ENCODE measurements at regions not wholly inside any gene's neighbourhood (a gene's known extent, or its start where the extent isn't known, plus 50 kb on each side); places are given as distances from the start of the nearest gene placed in this dataset.

DNA sequence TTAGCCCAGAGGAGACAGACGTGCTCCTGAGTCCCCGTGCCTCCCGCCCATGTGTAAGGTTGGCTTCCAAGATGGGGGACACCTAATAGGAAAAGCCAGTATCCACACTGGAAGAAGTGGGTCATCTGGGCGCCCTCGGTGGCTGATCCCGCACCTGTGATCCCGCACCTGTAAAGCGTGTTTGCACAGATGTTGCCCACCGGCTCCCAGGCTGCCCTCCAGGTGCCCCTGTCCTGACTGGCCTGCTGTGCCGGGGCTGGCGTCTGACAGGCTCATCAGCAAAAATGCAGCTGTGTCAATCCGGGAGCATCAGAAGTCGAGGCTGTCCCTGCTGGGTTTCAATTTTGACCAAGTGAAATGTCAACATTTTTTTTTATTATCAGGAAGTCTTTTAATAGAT, 88.5 kb downstream of the IRX1 start:
- Histone ChIP-seq H3K4me3 (ENCODE audit: low read depth, low read length) (no peak overlapping the region), H2AFZ (ENCODE audit: low read length, unreplicated experiment) (no peak overlapping the region), H3K4me1 (ENCODE audit: control insufficient read depth, insufficient read depth, low read length, unreplicated experiment) (no peaks in the 10 kb centered on the region), H3K79me2 (ENCODE audit: control insufficient read depth, insufficient read depth, low read length, unreplicated experiment) (no peaks in the 10 kb centered on the region), H3K36me3 (ENCODE audit: insufficient read depth, low read length) (no peaks in the 10 kb centered on the region), H3K27ac (ENCODE audit: low read depth, low read length) (no peak overlapping the region), H3K27me3 (ENCODE audit: insufficient read depth, low read length) (no peaks in the 10 kb centered on the region)

- no peak overlapping the region for H3K27ac ChIP-seq (ENCODE audit: low read depth, low read length)
- no peak overlapping the region for H2AFZ ChIP-seq (ENCODE audit: low read length, unreplicated experiment)
- no peaks in the 10 kb centered on the region for H3K27me3 ChIP-seq (ENCODE audit: insufficient read depth, low read length)
- no peaks in the 10 kb centered on the region for H3K79me2 ChIP-seq (ENCODE audit: control insufficient read depth, insufficient read depth, low read length, unreplicated experiment)
- H3K4me3 ChIP-seq (ENCODE audit: low read depth, low read length): no peak overlapping the region
- H3K4me1 ChIP-seq (ENCODE audit: control insufficient read depth, insufficient read depth, low read length, unreplicated experiment): no peaks in the 10 kb centered on the region
- H3K36me3 ChIP-seq (ENCODE audit: insufficient read depth, low read length): no peaks in the 10 kb centered on the region
Observed at GRCh38 chr5:3684771-3685354, 89.2 kb downstream of the IRX1 start.

DNA sequence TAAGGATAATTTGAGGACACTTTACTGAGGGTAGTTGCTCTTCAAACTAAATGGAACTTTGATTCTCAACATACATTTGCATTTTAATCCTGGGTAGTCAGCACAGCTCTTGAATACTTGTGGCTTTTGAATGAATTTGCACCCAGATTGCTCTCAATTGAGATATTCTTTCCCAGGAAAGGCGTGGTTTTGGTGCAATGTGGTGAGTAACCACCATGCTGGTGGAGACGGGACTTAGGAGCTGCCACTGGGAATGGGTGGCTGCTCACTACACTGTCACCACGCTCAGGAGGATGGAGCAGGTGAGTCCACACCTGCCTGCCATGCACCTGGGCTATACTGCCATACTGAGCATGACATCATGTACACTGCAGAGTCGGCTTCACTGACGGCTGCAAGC, 99.2 kb downstream of the IRX1 start:
- H3K4me3 ChIP-seq (ENCODE audit: low read depth, low read length): no peak overlapping the region
- H3K4me1 ChIP-seq (ENCODE audit: control insufficient read depth, insufficient read depth, low read length, unreplicated experiment): no peaks in the 10 kb centered on the region
- no peak overlapping the region for H2AFZ ChIP-seq (ENCODE audit: low read length, unreplicated experiment)
- H3K27ac ChIP-seq (ENCODE audit: low read depth, low read length): no peak overlapping the region
- H3K36me3 ChIP-seq (ENCODE audit: insufficient read depth, low read length): no peaks in the 10 kb centered on the region
- H3K27me3 ChIP-seq (ENCODE audit: insufficient read depth, low read length): no peaks in the 10 kb centered on the region
- H3K79me2 ChIP-seq (ENCODE audit: control insufficient read depth, insufficient read depth, low read length, unreplicated experiment): no peaks in the 10 kb centered on the region

DNA sequence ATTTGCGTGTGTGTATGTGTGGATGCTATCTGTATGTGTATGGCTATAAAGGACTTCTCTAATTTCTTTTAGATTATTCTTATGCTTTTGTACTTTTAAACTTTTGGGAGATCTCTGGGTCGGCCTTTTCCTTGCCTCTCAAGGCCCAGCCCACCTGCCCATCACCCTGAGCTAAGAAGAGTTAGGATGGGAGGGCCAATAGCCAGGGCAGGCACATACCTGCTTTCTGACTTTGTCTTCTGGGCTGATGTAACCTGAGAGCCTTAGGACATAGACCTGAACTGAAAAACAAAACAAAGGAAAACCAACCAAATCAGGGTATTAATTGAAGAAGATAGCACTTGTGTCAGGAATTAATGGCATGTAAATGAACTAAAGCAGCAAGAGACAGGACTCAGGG, 100.2 kb downstream of the IRX1 start:
- Histone ChIP-seq H3K4me1 (ENCODE audit: control insufficient read depth, insufficient read depth, low read length, unreplicated experiment) (no peaks in the 10 kb centered on the region), H3K36me3 (ENCODE audit: insufficient read depth, low read length) (no peaks in the 10 kb centered on the region), H3K79me2 (ENCODE audit: control insufficient read depth, insufficient read depth, low read length, unreplicated experiment) (no peaks in the 10 kb centered on the region), H2AFZ (ENCODE audit: low read length, unreplicated experiment) (no peak overlapping the region), H3K4me3 (ENCODE audit: low read depth, low read length) (no peak overlapping the region), H3K27me3 (ENCODE audit: insufficient read depth, low read length) (no peaks in the 10 kb centered on the region), H3K27ac (ENCODE audit: low read depth, low read length) (no peak overlapping the region)

GRCh38 chr5:3698412-3698811, 102.8 kb downstream of the IRX1 start:
- no peaks in the 10 kb centered on the region for H3K4me1 ChIP-seq (ENCODE audit: control insufficient read depth, insufficient read depth, low read length, unreplicated experiment)
- no peaks in the 10 kb centered on the region for H3K27me3 ChIP-seq (ENCODE audit: insufficient read depth, low read length)
- H3K27ac ChIP-seq (ENCODE audit: low read depth, low read length): no peak overlapping the region
- H3K36me3 ChIP-seq (ENCODE audit: insufficient read depth, low read length): no peaks in the 10 kb centered on the region
- H2AFZ ChIP-seq (ENCODE audit: low read length, unreplicated experiment): no peak overlapping the region
- H3K79me2 ChIP-seq (ENCODE audit: control insufficient read depth, insufficient read depth, low read length, unreplicated experiment): no peaks in the 10 kb centered on the region
- no peak overlapping the region for H3K4me3 ChIP-seq (ENCODE audit: low read depth, low read length)

DNA sequence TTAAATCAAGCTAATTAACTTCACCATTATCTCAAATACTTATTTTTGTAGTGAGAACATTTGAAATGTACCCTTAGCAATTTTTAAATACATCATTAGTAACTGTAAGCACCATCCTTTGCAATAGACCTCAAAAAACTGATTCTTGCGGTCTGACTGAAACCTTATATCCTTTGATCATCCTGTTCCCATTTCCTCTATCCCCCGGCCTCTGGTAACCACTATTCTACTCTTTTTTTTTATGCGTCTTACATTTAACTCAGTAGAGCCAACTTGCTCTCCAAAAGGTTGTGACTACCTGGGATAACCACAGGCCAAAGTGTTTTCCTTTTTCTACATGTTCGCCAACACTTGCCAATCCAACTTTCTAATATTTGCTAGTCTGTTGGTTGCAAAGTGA, 106.1 kb downstream of the IRX1 start:
- no peak overlapping the region for H3K27ac ChIP-seq (ENCODE audit: low read depth, low read length)
- H2AFZ ChIP-seq (ENCODE audit: low read length, unreplicated experiment): no peak overlapping the region
- H3K4me3 ChIP-seq (ENCODE audit: low read depth, low read length): no peak overlapping the region
- H3K79me2 ChIP-seq (ENCODE audit: control insufficient read depth, insufficient read depth, low read length, unreplicated experiment): no peaks in the 10 kb centered on the region
- no peaks in the 10 kb centered on the region for H3K4me1 ChIP-seq (ENCODE audit: control insufficient read depth, insufficient read depth, low read length, unreplicated experiment)
- no peaks in the 10 kb centered on the region for H3K36me3 ChIP-seq (ENCODE audit: insufficient read depth, low read length)
- H3K27me3 ChIP-seq (ENCODE audit: insufficient read depth, low read length): no peaks in the 10 kb centered on the region

DNA sequence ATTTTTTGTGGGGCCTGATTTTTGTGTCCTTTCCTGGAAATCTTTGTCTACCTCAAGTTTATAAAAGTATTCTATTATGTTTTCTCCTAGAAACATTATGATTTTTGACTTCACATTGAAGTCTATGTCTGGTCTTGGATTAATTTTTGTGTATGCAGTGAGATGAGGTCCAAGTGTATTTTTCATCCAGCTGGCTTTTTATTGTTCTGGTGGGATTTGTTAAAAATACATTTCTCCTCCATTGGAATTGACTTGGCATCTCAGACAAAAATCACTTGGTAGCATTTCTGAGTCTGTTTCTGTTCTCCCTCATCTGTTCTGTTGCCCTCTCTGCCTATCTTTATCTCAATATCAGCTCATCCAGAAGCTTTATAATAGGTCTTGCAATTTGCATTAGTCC, 109.0 kb downstream of the IRX1 start:
- Histone ChIP-seq H3K79me2 (ENCODE audit: control insufficient read depth, insufficient read depth, low read length, unreplicated experiment) (no peaks in the 10 kb centered on the region), H3K27ac (ENCODE audit: low read depth, low read length) (no peak overlapping the region), H3K27me3 (ENCODE audit: insufficient read depth, low read length) (no peaks in the 10 kb centered on the region), H3K36me3 (ENCODE audit: insufficient read depth, low read length) (no peaks in the 10 kb centered on the region), H3K4me3 (ENCODE audit: low read depth, low read length) (no peak overlapping the region), H3K4me1 (ENCODE audit: control insufficient read depth, insufficient read depth, low read length, unreplicated experiment) (no peaks in the 10 kb centered on the region), H2AFZ (ENCODE audit: low read length, unreplicated experiment) (no peak overlapping the region)

GRCh38 chr5:3709068-3709716, 113.6 kb downstream of the IRX1 start:
- Histone ChIP-seq H3K4me3 (ENCODE audit: low read depth, low read length) (no peak overlapping the region), H3K27ac (ENCODE audit: low read depth, low read length) (no peak overlapping the region), H2AFZ (ENCODE audit: low read length, unreplicated experiment) (no peak overlapping the region)

GRCh38 chr5:3709717-3710348, 114.2 kb downstream of the IRX1 start:
- Histone ChIP-seq H3K27ac (ENCODE audit: low read depth, low read length) (no peak overlapping the region), H3K4me3 (ENCODE audit: low read depth, low read length) (no peak overlapping the region), H3K27me3 (ENCODE audit: insufficient read depth, low read length) (no peaks in the 10 kb centered on the region), H2AFZ (ENCODE audit: low read length, unreplicated experiment) (no peak overlapping the region), H3K4me1 (ENCODE audit: control insufficient read depth, insufficient read depth, low read length, unreplicated experiment) (no peaks in the 10 kb centered on the region), H3K79me2 (ENCODE audit: control insufficient read depth, insufficient read depth, low read length, unreplicated experiment) (no peaks in the 10 kb centered on the region), H3K36me3 (ENCODE audit: insufficient read depth, low read length) (no peaks in the 10 kb centered on the region)

More at GRCh38 chr5:3709068-3709716, 113.6 kb downstream of the IRX1 start:
- Histone ChIP-seq H3K27me3 (ENCODE audit: insufficient read depth, low read length) (no peaks in the 10 kb centered on the region), H3K36me3 (ENCODE audit: insufficient read depth, low read length) (no peaks in the 10 kb centered on the region), H3K4me1 (ENCODE audit: control insufficient read depth, insufficient read depth, low read length, unreplicated experiment) (no peaks in the 10 kb centered on the region), H3K79me2 (ENCODE audit: control insufficient read depth, insufficient read depth, low read length, unreplicated experiment) (no peaks in the 10 kb centered on the region)

DNA sequence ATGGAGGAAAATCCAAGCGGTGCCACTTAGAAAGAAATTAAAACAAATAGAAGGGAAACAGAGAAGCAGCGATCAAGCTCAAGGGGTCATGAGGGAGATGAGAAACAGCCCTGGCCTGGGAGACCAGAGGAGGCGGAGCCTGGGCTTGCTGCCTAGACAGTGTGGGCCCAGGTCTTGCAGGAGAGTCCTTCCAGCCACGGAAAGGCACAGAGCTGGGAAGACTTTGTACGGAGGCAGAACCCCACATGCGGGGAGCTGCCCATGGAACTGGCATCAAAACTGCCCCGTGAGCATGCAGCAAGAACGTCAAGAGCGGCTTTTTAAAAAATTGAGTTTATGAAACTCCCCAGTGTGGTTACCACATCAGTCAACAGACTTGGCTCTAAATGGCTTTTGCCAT, 119.4 kb downstream of the IRX1 start:
- Histone ChIP-seq H3K36me3 (ENCODE audit: insufficient read depth, low read length) (no peaks in the 10 kb centered on the region), H3K27ac (ENCODE audit: low read depth, low read length) (no peak overlapping the region), H3K79me2 (ENCODE audit: control insufficient read depth, insufficient read depth, low read length, unreplicated experiment) (no peaks in the 10 kb centered on the region), H3K27me3 (ENCODE audit: insufficient read depth, low read length) (no peaks in the 10 kb centered on the region), H2AFZ (ENCODE audit: low read length, unreplicated experiment) (no peak overlapping the region), H3K4me1 (ENCODE audit: control insufficient read depth, insufficient read depth, low read length, unreplicated experiment) (no peaks in the 10 kb centered on the region), H3K4me3 (ENCODE audit: low read depth, low read length) (no peak overlapping the region)

- Histone ChIP-seq H3K4me1 (ENCODE audit: control insufficient read depth, insufficient read depth, low read length, unreplicated experiment) (no peaks in the 10 kb centered on the region), H2AFZ (ENCODE audit: low read length, unreplicated experiment) (no peak overlapping the region), H3K36me3 (ENCODE audit: insufficient read depth, low read length) (no peaks in the 10 kb centered on the region), H3K4me3 (ENCODE audit: low read depth, low read length) (no peak overlapping the region), H3K79me2 (ENCODE audit: control insufficient read depth, insufficient read depth, low read length, unreplicated experiment) (no peaks in the 10 kb centered on the region), H3K27ac (ENCODE audit: low read depth, low read length) (no peak overlapping the region), H3K27me3 (ENCODE audit: insufficient read depth, low read length) (no peaks in the 10 kb centered on the region)
Observed at GRCh38 chr5:3729631-3730030, 134.0 kb downstream of the IRX1 start.

Measured in ACC112 (cell line).